ENCODE measurements at regions not wholly inside any gene's neighbourhood (a gene's known extent, or its start where the extent isn't known, plus 50 kb on each side); places are given as distances from the start of the nearest gene placed in this dataset.

- TF ChIP-seq CTCF (conservative IDR thresholded peaks at IDR 0.05; ENCODE audit: low read depth, low read length), result no peak
- TF ChIP-seq EZH2 (IDR thresholded peaks at IDR 0.05; ENCODE audit: low read length, unreplicated experiment), result no peak
- TF ChIP-seq EZH2phosphoT487 (IDR thresholded peaks at IDR 0.05; ENCODE audit: borderline replicate concordance, low read length), result no peak
Observed at GRCh38 chr3:139248593-139249255, 95.1 kb upstream of the MRPS22 start.
